ENCODE measurements at regions not wholly inside any gene's neighbourhood (a gene's known extent, or its start where the extent isn't known, plus 50 kb on each side); places are given as distances from the start of the nearest gene placed in this dataset.

DNA sequence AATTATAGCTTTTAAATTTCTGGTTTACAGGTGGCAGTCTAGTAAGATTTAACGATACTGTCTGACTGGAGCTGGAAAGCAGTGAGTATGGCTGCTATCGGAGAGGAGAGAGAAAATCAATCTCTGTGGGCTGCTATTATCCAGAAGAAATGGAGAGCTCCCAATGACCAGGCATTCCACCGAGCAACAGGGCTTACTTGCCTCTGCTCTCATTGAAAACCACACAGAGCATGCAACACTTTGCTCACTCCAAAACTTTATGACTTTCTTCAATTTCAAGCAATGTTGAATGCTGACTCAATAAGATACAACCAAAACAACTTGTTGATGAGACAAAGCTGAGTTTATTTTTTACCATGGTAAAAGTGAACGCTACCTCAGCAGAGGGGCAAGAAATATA, 337.0 kb upstream of the NCAM2 start:
- no peaks in the 10 kb centered on the region for H3K4me1 ChIP-seq (ENCODE audit: control insufficient read depth, insufficient read depth, low read depth, low read length)
- H3K27ac ChIP-seq (ENCODE audit: low read length, poor library complexity, severe bottlenecking), result no peak overlapping the region
- H2AFZ ChIP-seq (ENCODE audit: low read depth, low read length), result no peak overlapping the region
- H4K8ac ChIP-seq (ENCODE audit: low read length), result no peak overlapping the region
- H2BK15ac ChIP-seq (ENCODE audit: low read depth, poor library complexity, severe bottlenecking), result no peak overlapping the region
- H3K4me3 ChIP-seq (ENCODE audit: insufficient read depth in 1 of 2, low read depth in 1 of 2, low read length in 2 of 2), result no peak overlapping the region
- H3K18ac ChIP-seq (ENCODE audit: low read depth in 1 of 2, low read length in 2 of 2), result no peak overlapping the region
- DNase-seq, result no peak
- H3K4ac ChIP-seq (ENCODE audit: low read depth in 1 of 2, low read length in 2 of 2), result no peak overlapping the region
- H2BK120ac ChIP-seq (ENCODE audit: low read depth, low read length), result no peak overlapping the region
- H3K4me2 ChIP-seq (ENCODE audit: low read length, poor library complexity, severe bottlenecking), result no peak overlapping the region
- no peak overlapping the region for H3K23ac ChIP-seq (ENCODE audit: low read length in 2 of 2)
- no peak overlapping the region for H4K91ac ChIP-seq (ENCODE audit: low read length)
- no peak overlapping the region for H2AK5ac ChIP-seq (ENCODE audit: low read length, severe bottlenecking)
- H2BK5ac ChIP-seq (ENCODE audit: low read depth, low read length, poor library complexity, severe bottlenecking), result no peak overlapping the region
- H3K27me3 ChIP-seq (ENCODE audit: control insufficient read depth in 1 of 2, insufficient read depth in 1 of 2, low read length in 2 of 2), result no peaks in the 10 kb centered on the region
- no peak overlapping the region for H2BK12ac ChIP-seq (ENCODE audit: low read length in 2 of 2)
- H3K9ac ChIP-seq (ENCODE audit: low read length), result no peak overlapping the region
- H3K36me3 ChIP-seq (ENCODE audit: control insufficient read depth in 1 of 2, insufficient read depth in 2 of 2, low read depth in 1 of 2, low read length in 2 of 2), result no peaks in the 10 kb centered on the region
- H3K9me3 ChIP-seq (ENCODE audit: control insufficient read depth, low read length), result peaks cover 3% of the 10 kb centered on the region
- H3K79me1 ChIP-seq (replicated peaks; ENCODE audit: low read length, poor library complexity, severe bottlenecking), result no peaks in the 10 kb centered on the region
- 56% methylated on average over 4 of the region's 4 CpGs for WGBS
- H3K14ac ChIP-seq (ENCODE audit: low read length in 2 of 2), result no peak overlapping the region

DNA sequence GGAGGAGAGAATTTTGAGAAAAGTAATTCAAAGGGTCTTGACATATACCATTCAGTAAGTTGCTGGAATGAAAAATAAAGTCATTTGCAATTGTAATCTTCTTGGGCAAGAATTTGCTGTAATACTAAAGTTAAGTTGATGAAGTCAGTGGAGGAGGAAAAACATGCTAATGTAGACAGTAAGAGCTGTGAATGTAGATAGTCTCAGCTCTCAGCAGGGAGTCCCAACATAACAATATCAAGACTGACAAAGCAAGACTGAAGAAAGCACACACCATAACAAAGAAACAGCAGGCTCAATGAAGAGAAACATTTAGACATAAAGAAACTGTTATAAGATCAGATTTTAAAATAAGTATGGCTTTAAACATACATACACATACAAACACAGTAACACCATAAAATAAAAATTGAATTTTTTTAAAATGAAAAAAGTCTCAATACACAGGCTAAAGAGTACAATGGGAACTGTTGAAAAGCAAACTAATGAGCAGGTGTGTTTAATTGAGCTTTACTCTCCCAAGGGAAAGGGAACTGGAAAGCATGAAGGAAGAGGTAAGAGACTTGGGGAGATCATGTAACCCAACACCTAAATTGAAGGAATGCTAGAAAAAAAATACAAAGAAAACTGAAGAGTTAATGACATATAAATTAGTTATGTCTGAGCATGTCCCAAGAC, 336.3 kb upstream of the NCAM2 start:
- Histone ChIP-seq H3K27ac (ENCODE audit: low read length, poor library complexity, severe bottlenecking) (no peak overlapping the region), H3K4me2 (ENCODE audit: low read length, poor library complexity, severe bottlenecking) (no peak overlapping the region), H2BK12ac (ENCODE audit: low read length in 2 of 2) (no peak overlapping the region), H2BK5ac (ENCODE audit: low read depth, low read length, poor library complexity, severe bottlenecking) (no peak overlapping the region), H4K8ac (ENCODE audit: low read length) (no peak overlapping the region), H3K4ac (ENCODE audit: low read depth in 1 of 2, low read length in 2 of 2) (no peak overlapping the region), H3K9me3 (ENCODE audit: control insufficient read depth, low read length) (peaks cover 3% of the 10 kb centered on the region), H3K14ac (ENCODE audit: low read length in 2 of 2) (no peak overlapping the region), H3K9ac (ENCODE audit: low read length) (no peak overlapping the region), H2AK5ac (ENCODE audit: low read length, severe bottlenecking) (no peak overlapping the region), H4K91ac (ENCODE audit: low read length) (no peak overlapping the region), H3K4me3 (ENCODE audit: insufficient read depth in 1 of 2, low read depth in 1 of 2, low read length in 2 of 2) (no peak overlapping the region), H2AFZ (ENCODE audit: low read depth, low read length) (no peak overlapping the region), H3K36me3 (ENCODE audit: control insufficient read depth in 1 of 2, insufficient read depth in 2 of 2, low read depth in 1 of 2, low read length in 2 of 2) (no peaks in the 10 kb centered on the region), H3K4me1 (ENCODE audit: control insufficient read depth, insufficient read depth, low read depth, low read length) (no peaks in the 10 kb centered on the region), H3K18ac (ENCODE audit: low read depth in 1 of 2, low read length in 2 of 2) (no peak overlapping the region), H3K79me1 (replicated peaks; ENCODE audit: low read length, poor library complexity, severe bottlenecking) (no peaks in the 10 kb centered on the region), H3K27me3 (ENCODE audit: control insufficient read depth in 1 of 2, insufficient read depth in 1 of 2, low read length in 2 of 2) (no peaks in the 10 kb centered on the region), H2BK120ac (ENCODE audit: low read depth, low read length) (no peak overlapping the region), H2BK15ac (ENCODE audit: low read depth, poor library complexity, severe bottlenecking) (no peak overlapping the region), H3K23ac (ENCODE audit: low read length in 2 of 2) (no peak overlapping the region)
- no peak for DNase-seq

DNA sequence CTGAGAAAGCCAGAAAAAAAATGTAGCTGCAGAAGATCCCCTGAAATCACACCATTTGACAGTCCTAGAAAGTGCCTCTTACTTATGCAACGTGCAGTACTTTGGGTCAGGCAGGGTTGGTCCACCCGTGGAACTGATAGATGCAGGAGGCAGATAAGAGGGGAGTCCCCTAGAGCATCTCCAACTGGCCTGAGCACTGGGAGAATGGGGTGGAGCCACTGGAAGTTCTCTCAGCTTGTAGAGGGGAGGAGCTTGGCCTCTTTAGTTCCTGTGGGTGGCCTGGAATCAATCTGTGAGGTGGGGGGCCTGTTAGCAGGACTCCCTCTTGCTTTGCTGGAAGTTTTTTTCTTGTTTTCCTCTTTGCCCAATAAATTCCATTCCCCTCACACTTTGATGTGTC, 335.7 kb upstream of the NCAM2 start:
- H2BK15ac ChIP-seq (ENCODE audit: low read depth, poor library complexity, severe bottlenecking), result no peak overlapping the region
- H3K27ac ChIP-seq (ENCODE audit: low read length, poor library complexity, severe bottlenecking), result no peak overlapping the region
- H3K79me1 ChIP-seq (replicated peaks; ENCODE audit: low read length, poor library complexity, severe bottlenecking), result no peaks in the 10 kb centered on the region
- H3K23ac ChIP-seq (ENCODE audit: low read length in 2 of 2), result no peak overlapping the region
- H3K36me3 ChIP-seq (ENCODE audit: control insufficient read depth in 1 of 2, insufficient read depth in 2 of 2, low read depth in 1 of 2, low read length in 2 of 2), result no peaks in the 10 kb centered on the region
- 13% methylated on average over 2 of the region's 2 CpGs for WGBS
- H4K91ac ChIP-seq (ENCODE audit: low read length), result no peak overlapping the region
- H2BK12ac ChIP-seq (ENCODE audit: low read length in 2 of 2), result no peak overlapping the region
- H3K4me1 ChIP-seq (ENCODE audit: control insufficient read depth, insufficient read depth, low read depth, low read length), result no peaks in the 10 kb centered on the region
- H3K4ac ChIP-seq (ENCODE audit: low read depth in 1 of 2, low read length in 2 of 2), result no peak overlapping the region
- peaks cover 3% of the 10 kb centered on the region for H3K9me3 ChIP-seq (ENCODE audit: control insufficient read depth, low read length)
- DNase-seq, result no peak
- H3K14ac ChIP-seq (ENCODE audit: low read length in 2 of 2), result no peak overlapping the region
- no peak overlapping the region for H3K9ac ChIP-seq (ENCODE audit: low read length)
- no peak overlapping the region for H2BK5ac ChIP-seq (ENCODE audit: low read depth, low read length, poor library complexity, severe bottlenecking)
- no peak overlapping the region for H2AFZ ChIP-seq (ENCODE audit: low read depth, low read length)
- H3K4me3 ChIP-seq (ENCODE audit: insufficient read depth in 1 of 2, low read depth in 1 of 2, low read length in 2 of 2), result no peak overlapping the region
- no peak overlapping the region for H2AK5ac ChIP-seq (ENCODE audit: low read length, severe bottlenecking)
- H3K27me3 ChIP-seq (ENCODE audit: control insufficient read depth in 1 of 2, insufficient read depth in 1 of 2, low read length in 2 of 2), result no peaks in the 10 kb centered on the region
- H4K8ac ChIP-seq (ENCODE audit: low read length), result no peak overlapping the region
- H3K18ac ChIP-seq (ENCODE audit: low read depth in 1 of 2, low read length in 2 of 2), result no peak overlapping the region
- H2BK120ac ChIP-seq (ENCODE audit: low read depth, low read length), result no peak overlapping the region
- H3K4me2 ChIP-seq (ENCODE audit: low read length, poor library complexity, severe bottlenecking), result no peak overlapping the region

DNA sequence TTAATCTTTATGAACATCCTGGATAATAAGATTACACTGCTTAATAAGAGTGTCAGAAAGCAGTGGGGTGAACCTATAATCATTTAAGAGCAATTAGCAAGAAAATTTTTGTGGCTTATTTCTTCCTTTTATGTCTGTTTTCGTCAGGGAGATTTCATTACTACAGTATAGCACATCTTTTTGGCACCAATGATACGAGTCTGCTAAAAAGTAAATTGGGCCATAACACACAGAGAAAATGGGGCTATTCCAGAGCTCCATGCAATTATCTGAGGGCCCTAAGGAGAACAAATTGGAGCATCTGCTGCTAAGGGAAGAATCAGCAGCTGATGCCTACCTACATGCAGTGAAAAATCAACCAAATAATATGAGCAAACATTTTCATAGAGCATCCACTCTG, 330.3 kb upstream of the NCAM2 start:
- H4K8ac ChIP-seq (ENCODE audit: low read length), result no peak overlapping the region
- H2BK120ac ChIP-seq (ENCODE audit: low read depth, low read length), result no peak overlapping the region
- H3K27ac ChIP-seq (ENCODE audit: low read length, poor library complexity, severe bottlenecking), result no peak overlapping the region
- H3K4ac ChIP-seq (ENCODE audit: low read depth in 1 of 2, low read length in 2 of 2), result no peak overlapping the region
- no peak overlapping the region for H3K18ac ChIP-seq (ENCODE audit: low read depth in 1 of 2, low read length in 2 of 2)
- H3K4me3 ChIP-seq (ENCODE audit: insufficient read depth in 1 of 2, low read depth in 1 of 2, low read length in 2 of 2), result no peak overlapping the region
- H2BK12ac ChIP-seq (ENCODE audit: low read length in 2 of 2), result no peak overlapping the region
- no peaks in the 10 kb centered on the region for H3K4me1 ChIP-seq (ENCODE audit: control insufficient read depth, insufficient read depth, low read depth, low read length)
- no peak overlapping the region for H2BK15ac ChIP-seq (ENCODE audit: low read depth, poor library complexity, severe bottlenecking)
- no peak overlapping the region for H4K91ac ChIP-seq (ENCODE audit: low read length)
- H3K14ac ChIP-seq (ENCODE audit: low read length in 2 of 2), result no peak overlapping the region
- peaks cover 3% of the 10 kb centered on the region for H3K9me3 ChIP-seq (ENCODE audit: control insufficient read depth, low read length)
- H3K23ac ChIP-seq (ENCODE audit: low read length in 2 of 2), result no peak overlapping the region
- no peaks in the 10 kb centered on the region for H3K27me3 ChIP-seq (ENCODE audit: control insufficient read depth in 1 of 2, insufficient read depth in 1 of 2, low read length in 2 of 2)
- DNase-seq, result no peak
- no peak overlapping the region for H2BK5ac ChIP-seq (ENCODE audit: low read depth, low read length, poor library complexity, severe bottlenecking)
- WGBS, result 82% methylated on average over 2 of the region's 2 CpGs
- no peak overlapping the region for H3K9ac ChIP-seq (ENCODE audit: low read length)
- no peak overlapping the region for H3K4me2 ChIP-seq (ENCODE audit: low read length, poor library complexity, severe bottlenecking)
- no peak overlapping the region for H2AK5ac ChIP-seq (ENCODE audit: low read length, severe bottlenecking)
- no peaks in the 10 kb centered on the region for H3K36me3 ChIP-seq (ENCODE audit: control insufficient read depth in 1 of 2, insufficient read depth in 2 of 2, low read depth in 1 of 2, low read length in 2 of 2)
- no peak overlapping the region for H2AFZ ChIP-seq (ENCODE audit: low read depth, low read length)
- no peaks in the 10 kb centered on the region for H3K79me1 ChIP-seq (replicated peaks; ENCODE audit: low read length, poor library complexity, severe bottlenecking)

All from mesenchymal stem cell (in vitro differentiated cells and primary cell).